ENCODE measurements at regions not wholly inside any gene's neighbourhood (a gene's known extent, or its start where the extent isn't known, plus 50 kb on each side); places are given as distances from the start of the nearest gene placed in this dataset.

DNA sequence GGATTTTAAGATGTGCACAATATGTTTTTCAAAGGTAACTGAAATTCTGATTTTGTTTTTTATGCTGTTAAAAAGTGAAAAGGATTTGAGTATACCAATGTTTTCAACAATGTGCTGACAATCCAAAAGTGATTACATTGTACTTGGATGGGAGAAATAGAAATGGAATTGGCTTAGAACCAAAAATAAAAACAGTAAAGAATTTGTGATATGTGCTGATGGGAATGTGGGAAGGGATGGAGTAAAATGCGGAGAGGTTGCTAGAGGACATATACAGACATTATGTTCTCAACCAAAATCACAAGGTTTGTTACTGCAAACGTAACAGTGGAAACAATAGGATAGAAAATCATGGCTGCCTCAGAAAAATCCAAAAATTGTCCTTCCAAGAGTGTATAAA lies 279.3 kb upstream of the TENM4 start:
- intact Hi-C loops (cut with micrococcal nuclease) = no loop called here

DNA sequence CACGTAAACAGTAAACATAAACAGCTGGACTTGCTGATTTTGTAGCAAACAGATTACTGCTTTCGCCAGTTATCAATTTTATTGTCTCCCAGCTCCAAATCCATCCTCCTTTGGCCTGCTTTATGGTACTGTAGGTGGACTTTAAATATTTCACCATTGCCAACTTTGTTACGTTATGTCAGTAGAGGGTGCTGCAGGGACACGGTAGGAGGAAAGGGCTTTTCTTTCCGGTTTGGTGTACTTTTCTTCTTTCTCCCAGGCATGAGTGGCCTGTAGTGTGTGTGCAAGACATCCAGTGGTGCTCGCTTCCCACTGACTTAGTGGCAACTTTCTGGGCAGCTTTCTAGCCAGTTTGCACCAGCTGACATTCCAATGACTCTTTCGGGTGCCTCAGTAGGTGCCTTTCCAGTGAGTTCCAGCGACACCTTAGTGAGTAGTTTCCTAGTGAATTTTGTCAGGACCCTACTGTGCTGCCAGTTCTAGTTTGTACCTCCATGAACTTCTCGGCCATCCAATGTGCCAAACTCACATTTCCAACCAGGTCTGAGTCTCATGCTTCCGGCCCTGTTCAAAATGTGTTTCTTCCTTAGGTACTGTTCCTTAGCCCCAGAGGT lies 267.6 kb upstream of the TENM4 start:
- intact Hi-C loops (cut with micrococcal nuclease) = loop anchor here (2.0 to 5.0 kb wide), 2 partner anchors 1364 to 1788 kb away; no protein-coding TSS in a partner anchor

DNA sequence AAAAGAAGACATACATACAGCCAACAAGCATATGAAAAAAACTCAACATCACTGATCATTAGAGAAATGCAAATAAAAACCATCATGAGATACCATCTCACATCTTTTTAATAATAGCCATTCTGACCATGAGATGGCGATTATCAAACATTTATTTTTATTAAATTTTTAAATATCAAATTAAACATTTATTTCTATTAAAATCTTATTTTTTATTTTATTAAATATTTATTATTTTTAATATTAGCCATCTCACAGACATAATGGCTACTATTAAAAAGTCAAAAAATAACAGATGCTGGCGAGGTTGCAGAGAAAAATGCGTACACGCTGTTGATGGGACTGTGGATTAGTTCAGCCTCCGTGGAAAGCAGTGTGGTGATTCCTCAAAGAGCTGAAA lies 264.8 kb upstream of the TENM4 start:
- intact Hi-C loops (cut with micrococcal nuclease) = loop anchor here (5.0 kb wide), 1 partner anchor 1367 kb away; no protein-coding TSS in a partner anchor

DNA sequence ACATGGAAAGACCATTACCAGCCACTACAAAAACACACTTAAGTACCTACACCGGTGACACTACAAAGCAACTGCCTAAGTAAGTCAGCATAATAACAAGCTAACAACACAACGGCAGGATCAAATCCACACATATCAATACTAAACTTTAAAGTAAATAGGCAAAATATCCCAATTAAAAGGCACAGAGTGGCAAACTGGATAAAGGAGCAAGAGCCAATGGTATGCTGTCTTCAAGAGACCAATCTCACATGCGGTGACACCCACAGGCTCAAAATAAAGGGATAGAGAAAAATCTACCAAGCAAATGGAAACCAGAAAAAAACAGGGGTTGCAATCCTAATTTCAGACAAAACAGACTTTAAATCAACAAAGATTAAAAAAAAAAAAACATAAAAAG lies 261.5 kb upstream of the TENM4 start:
- intact Hi-C loops (cut with micrococcal nuclease) = no loop called here

DNA sequence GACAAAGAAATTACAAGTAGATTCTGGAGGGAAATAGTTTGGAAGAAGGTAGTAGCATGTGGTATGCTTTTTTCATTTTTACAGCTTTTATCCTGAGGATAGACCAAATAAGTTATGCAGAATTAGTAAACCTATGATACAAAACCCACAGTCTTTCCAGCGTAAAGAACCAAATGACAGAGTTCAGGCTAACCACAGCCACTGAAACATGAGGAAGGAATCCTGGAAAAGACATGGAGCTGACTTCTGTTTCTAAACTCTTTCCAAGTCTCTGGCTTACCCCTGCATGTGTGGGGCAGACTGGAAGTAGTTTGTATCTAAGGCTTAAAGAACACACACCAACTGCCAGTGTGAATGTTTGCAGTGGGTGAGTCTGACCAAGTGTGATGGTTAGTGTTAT lies 258.4 kb upstream of the TENM4 start:
- intact Hi-C loops (cut with micrococcal nuclease) = no loop called here

DNA sequence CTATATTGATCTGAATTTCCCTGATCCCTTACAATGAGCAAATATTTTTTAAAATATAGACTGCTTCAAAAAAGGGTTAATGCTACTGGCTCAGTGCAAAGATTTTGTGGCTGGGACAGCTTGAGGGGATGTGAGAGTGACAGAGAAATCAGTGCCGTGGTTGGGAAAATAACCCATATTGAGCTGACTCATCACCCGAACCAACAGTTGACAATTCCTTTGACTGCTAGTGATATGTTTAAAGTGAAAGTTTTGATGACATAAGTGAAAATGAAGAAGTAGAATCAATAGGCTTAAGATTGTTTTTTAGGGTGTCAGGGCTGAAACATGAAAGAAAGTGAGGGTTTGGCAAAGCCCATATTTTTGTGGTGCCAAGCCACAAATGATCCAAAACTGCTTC lies 257.1 kb upstream of the TENM4 start:
- intact Hi-C loops (cut with micrococcal nuclease) = no loop called here

DNA sequence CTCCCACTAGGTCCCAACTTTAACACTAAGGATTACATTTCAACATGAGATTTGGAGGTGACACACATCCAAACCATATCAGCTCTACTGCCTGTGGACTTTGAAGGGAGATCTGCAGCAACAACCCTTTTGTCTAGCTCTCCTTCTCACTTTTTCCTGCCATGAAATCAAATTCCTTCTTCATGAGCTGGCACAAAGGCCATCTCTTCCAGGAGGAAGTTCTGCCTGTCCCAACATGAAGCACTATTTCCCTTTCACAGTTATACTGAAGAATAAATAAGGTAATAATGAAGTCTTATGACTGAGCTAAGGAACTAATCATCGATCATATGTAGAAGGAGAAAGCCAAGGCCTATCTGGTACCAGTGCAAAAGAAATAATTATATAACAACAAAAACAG lies 253.5 kb upstream of the TENM4 start:
- intact Hi-C loops (cut with micrococcal nuclease) = no loop called here

DNA sequence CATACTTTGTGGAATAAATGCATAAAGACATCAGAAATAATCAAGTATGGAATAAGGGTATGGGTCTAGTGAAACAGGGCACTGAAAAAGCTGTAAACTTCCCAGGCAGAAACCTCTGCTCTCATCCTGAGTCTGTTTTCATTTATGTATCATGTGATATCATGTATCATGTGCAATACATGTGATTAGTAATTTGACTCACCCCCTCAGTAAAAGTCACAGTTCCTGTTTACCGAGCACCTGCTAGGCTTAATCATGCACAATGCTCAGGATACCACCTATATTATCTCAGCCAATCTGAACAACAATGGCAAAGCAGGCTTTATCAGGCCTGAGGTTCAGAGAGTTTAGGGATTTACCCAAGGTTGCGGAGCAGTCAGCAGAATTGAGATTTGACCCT lies 250.6 kb upstream of the TENM4 start:
- intact Hi-C loops (cut with micrococcal nuclease) = no loop called here

DNA sequence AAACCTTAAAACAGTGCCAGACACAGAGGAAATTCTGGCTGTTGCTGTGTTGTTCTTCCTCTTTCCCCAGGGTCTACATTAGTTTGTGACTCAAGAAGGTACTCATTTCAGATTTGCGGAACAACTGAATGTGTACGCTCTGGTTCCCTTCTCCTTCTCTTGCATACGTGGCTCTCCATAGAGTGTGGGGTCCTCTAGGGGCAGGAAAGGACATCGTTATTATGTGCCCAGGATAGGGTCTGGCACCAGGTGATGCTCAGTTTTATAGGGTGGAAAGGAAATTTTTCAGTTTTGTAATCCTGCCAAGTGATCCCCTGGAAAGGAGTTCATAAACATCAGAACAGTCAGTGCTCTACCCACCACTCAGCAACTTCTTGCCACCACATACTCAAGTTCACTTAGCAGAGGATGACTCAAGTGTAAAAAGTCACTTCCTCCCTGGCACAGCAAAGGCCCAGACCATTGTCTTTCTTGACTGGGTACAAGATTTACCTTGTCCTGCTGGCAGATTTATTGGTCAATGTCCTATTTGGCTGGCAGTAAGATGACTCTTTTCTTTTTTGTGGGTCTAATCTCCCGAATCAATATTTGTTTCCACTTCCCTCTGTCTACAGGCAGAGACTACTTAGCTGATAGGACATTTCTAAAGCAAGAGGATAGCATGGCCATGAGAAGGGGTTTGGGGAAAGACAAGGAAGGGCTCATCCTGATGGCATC lies 246.0 kb upstream of the TENM4 start:
- intact Hi-C loops (cut with micrococcal nuclease) = no loop called here

DNA sequence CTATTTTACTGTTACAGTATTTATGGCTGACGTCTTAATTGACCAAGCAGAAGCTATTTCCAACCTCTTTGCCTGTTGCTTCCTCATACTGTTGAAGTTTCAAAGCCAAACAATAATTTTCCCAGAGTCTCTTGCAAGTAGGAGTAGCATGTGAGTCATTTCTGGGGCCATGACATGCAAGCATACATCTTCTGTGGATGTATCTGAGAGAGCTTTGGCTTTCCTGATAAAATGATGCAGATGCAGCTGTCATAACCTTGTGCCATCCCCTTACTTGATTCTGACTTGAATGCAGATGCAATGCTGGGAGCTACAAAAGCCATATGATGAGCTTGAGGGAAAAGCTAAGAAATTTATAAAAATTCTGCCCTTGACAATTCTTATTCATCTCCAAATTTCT lies 243.1 kb upstream of the TENM4 start:
- intact Hi-C loops (cut with micrococcal nuclease) = no loop called here

DNA sequence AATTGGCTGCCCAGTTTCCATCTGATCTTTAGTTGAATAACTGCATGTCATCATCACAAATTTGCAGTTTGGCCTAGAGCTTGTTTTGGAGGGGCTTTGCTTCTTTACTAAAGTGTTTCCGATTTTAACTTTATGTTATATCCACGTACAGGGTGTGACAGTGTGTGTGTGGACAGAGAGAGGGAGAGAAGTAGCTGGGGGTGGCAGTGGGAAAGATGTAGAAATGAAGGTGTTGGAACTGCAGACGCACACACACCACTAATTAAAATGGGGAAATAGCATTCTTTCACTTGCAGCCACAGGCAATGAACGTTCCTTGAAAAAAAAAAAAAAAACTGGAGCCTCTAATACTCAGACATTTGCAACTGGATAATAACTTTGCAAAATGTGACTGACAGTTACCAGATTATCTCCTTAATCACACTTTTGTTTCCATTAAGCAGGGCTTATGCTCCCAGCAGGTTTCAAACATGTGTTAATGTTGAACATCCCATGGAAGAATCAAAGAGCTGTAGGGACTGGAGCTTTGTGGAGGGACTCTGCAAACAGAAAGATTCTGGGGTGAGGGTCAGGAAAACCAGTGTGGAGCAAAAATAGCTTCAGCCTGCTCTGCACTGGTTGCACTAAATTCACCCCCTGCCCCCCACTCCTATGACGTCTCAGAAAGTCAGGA lies 238.1 kb upstream of the TENM4 start:
- intact Hi-C loops (cut with micrococcal nuclease) = no loop called here

DNA sequence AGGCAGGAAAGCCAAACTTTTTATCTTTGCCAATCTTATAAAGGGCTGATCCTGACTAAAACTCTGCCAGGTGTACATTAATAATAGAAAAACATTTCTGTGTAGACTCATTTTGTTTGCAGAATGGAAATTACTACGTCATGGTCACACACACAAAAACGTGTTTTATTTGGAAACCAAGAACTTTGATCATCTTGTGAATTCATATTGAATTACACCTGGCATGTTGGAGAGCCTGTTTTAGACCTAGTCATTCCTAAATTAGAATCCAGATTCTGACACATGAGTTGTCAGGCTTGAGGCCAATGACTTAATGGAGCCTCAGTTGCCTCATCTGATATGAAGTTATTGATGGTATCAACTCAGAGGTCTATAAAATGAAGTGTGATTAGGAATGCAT lies 235.6 kb upstream of the TENM4 start:
- intact Hi-C loops (cut with micrococcal nuclease) = no loop called here

DNA sequence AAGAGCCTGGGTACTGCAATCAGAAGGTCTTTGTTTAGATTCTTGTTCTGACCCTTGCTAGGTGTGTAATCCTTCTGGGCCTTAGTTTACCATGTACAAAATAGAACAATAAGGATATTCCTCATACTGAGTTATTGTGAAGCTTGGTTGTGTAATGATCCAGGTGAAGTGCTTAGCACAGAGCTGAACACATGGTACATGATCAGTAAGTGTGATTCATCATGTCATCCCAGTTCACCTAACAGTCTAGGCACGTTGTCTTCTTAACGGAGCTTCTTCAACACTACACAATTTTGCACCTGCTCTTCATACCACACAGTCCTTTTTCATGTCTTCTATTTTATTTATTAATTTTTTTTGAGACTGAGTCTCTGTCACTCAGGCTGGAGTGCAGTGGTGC lies 234.3 kb upstream of the TENM4 start:
- intact Hi-C loops (cut with micrococcal nuclease) = no loop called here

DNA sequence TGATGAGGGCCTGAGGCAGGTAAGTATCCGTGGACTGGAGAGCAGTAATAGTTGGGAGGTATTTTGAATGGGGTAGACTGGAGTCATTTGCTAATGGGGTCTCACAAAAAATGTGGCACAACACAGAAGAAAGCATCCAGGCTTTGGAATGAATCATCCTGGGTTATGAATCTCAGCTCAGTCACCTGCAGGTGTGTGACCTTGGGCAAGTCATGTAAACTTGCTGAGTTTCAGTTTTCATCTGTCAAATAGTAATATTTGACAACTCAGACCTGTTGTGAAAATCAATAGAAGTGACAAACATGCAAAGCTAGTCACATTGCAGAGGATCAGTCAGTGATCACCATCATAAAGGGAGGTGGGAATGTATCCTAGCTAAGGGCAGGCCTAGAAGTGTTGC lies 232.0 kb upstream of the TENM4 start:
- intact Hi-C loops (cut with micrococcal nuclease) = no loop called here

DNA sequence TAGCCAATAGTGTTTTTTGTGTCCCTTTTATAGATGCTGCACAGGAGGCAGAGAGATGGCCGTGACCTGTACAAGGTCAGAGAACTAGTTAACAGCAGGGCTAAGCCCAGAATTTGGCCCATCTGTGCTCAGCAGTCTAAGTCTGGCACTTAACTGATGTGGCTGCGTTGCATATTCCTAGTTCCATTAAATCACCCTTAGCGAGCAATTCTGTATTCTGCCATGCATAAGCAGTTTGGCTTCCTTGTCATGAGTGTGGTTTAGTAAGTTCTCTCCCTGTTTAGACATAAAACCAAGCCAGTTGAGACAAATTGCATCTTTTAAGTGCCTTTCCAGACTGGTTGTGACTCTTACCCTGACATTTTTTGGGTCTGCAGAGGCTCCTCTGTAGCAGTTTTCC lies 230.6 kb upstream of the TENM4 start:
- intact Hi-C loops (cut with micrococcal nuclease) = no loop called here

DNA sequence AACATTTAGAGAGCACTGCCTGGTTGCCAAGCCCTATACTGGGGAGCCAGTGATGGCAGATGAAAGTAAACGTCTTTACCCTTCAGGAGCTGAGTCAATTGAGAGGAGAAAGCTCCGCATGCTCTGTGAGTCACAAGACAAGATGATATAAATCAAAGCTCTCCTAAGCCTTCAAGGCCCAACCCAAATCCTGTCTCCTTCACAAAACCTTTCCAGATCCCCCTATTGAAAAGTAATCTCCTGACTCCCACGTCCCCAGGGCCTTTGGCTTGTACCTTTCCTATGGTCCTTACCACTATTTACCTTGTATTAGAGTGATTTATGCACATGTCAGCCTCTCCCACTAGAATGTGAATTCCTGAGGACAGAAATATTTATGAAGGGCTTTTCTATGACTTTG lies 230.1 kb upstream of the TENM4 start:
- intact Hi-C loops (cut with micrococcal nuclease) = no loop called here

DNA sequence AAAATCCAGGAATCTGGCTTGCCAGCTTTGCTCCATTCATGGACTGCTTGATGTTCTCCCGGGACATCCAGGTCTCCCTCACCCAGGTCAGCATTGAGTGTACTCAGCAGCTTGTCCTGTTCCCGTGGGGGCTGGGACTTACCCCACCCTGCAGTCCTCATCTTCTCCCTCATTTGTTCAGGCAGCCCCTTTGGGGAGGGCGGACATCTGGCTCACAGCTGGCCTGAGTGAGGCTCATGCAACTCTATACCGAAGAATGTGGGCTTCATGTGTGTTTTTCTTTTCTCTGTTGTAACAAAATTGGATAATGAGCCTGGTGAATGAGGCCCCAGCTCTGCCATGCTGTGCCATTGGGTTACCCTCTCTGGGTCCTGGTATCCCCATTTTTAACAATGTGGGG lies 227.7 kb upstream of the TENM4 start:
- intact Hi-C loops (cut with micrococcal nuclease) = no loop called here

DNA sequence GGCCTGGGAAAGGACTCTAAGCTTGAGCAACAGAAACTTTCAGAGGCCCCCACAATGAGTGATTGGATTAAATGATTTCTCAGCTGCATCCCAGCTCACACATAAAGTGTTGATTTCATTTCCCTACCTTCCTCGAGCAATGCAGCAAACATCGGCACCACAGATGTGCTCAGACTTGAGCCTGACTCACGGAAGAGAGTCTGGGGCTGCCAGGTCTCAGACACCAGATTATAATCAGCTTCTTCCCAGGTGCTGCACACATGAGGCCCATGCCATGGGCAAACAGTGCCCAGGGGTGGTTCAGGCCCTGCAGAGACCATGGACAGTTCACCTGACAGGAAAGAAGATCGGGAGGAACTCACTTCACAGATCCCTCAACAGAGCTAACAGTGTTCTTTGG lies 226.6 kb upstream of the TENM4 start:
- intact Hi-C loops (cut with micrococcal nuclease) = no loop called here

DNA sequence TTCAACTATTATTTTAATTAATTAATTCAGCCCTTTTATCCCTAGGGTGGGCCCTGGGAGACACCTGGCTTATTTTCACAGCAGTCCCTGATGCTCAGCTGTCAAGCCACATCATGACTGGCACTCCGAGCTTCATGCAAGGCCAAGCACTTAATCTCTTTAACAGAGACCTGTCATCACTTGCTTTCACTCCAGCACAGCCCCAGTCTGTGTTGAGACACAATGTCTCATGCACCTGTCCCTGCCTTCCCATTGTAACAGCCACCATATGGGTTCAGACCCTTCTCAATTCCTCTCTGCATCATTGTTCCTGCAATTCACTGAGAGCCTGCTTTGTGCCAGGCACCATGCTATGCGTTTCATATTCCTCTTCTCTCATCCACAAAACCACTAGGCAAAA lies 222.2 kb upstream of the TENM4 start:
- intact Hi-C loops (cut with micrococcal nuclease) = no loop called here

DNA sequence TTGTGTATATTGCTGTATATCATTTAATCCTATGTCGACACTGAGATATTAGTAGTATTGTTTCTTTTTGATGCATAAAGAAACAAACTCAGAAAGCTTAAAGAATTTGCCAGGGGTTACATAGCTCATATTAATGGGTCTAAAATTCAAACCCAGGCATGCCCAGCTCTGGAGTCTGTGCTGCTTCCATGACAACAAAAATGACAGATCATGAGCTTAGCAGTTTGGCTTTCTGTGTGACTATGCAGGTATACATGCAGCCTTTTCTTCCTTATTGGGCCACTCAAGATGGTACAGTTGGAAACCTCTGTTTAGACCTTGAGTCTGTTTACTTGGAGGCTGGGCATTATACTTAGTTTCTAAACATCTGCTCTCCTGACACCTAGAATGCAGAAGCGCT lies 220.5 kb upstream of the TENM4 start:
- intact Hi-C loops (cut with micrococcal nuclease) = no loop called here

DNA sequence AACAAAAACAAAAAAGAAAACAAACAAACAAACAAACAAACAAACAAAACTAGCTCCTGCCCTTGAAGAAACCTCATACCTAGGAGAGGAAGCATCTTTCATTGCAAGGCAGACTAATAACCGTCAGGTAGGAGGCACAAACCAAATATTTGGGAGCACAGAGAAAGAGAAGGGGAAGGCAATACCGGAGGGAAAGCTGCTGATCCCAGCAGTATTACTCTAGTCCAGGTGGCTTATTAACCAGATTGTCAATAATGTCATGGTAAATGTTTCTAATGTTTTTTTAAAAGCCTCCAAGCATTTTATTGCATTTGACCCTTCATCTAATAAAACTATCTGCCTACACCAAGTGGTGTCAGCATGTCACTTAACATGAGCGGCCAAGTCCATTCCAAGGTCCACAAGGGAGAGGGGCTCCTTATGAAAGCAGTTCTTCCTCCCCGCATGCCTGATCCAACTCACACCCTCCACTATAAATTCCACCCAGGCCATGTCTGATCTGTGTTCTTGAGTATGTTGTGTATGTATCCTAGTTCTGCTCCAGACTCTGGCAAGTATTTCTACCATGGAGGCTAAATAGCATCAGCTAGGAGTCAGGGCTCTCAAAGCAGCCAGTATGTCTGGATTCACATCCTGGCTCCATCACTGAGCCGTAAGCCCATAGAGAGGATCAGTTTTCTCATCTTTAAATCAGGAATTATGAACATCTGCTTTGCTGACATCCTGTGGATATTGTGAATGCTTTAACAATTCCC lies 208.1 kb upstream of the TENM4 start:
- intact Hi-C loops (cut with micrococcal nuclease) = no loop called here

DNA sequence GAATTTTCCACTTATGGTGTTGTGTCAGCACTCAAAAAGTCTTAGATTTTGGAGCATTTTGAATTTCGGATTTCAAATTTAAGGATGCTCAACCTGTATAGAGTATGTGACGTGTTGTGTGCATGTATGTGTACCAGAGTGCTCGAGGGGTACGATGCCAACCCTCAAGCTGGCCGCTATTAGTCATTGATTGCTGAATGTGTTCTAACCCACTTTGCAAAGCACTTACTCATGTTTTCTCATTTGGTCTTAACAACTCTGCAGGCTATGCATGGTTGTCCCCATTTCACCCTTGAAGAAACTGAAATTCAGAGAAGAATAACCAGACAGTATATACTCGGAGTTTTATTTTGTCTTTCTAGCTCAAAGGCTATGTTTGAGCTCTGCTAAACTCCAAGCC lies 196.4 kb upstream of the TENM4 start:
- intact Hi-C loops (cut with micrococcal nuclease) = no loop called here
